ENCODE measurements at regions not wholly inside any gene's neighbourhood (a gene's known extent, or its start where the extent isn't known, plus 50 kb on each side); places are given as distances from the start of the nearest gene placed in this dataset.

DNA sequence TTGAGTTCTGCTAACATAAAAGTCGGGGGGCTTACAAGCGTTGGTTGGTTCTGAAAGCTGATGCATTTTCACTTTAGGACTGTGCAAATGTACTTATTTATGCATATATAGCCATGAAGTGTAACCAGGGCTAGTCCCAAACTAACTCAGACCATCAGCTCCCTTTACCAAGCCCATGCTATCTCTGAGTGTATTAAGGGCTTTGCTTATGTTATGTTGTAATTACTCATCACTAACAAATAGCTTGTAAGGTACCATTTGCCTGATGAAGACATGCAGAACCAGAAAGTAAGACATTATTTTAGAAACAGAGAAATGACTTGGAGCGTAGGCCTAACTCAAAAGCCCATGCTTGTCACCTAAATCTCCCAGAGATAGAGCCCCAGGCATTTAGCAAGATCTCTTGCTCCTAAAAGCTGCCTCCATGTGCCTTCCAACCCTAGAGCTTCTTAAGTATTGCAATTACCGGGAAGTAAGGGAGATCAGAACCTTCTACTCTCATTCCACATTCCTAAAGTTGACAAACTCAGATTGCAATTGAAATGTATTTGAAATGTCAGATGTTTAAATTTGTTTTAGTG lies 362.9 kb upstream of the RBMS3 start:
- no peak for TF ChIP-seq POLR2A (IDR thresholded peaks at IDR 0.05)
- TF ChIP-seq, protein P1, sequence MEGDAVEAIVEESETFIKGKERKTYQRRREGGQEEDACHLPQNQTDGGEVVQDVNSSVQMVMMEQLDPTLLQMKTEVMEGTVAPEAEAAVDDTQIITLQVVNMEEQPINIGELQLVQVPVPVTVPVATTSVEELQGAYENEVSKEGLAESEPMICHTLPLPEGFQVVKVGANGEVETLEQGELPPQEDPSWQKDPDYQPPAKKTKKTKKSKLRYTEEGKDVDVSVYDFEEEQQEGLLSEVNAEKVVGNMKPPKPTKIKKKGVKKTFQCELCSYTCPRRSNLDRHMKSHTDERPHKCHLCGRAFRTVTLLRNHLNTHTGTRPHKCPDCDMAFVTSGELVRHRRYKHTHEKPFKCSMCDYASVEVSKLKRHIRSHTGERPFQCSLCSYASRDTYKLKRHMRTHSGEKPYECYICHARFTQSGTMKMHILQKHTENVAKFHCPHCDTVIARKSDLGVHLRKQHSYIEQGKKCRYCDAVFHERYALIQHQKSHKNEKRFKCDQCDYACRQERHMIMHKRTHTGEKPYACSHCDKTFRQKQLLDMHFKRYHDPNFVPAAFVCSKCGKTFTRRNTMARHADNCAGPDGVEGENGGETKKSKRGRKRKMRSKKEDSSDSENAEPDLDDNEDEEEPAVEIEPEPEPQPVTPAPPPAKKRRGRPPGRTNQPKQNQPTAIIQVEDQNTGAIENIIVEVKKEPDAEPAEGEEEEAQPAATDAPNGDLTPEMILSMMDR (IDR thresholded peaks at IDR 0.05 in 8 of 11, conservative IDR thresholded peaks at IDR 0.05 in 3 of 11): no peak
- TF ChIP-seq POLR2AphosphoS5 (IDR thresholded peaks at IDR 0.05): no peak
